ENCODE measurements at regions not wholly inside any gene's neighbourhood (a gene's known extent, or its start where the extent isn't known, plus 50 kb on each side); places are given as distances from the start of the nearest gene placed in this dataset.

DNA sequence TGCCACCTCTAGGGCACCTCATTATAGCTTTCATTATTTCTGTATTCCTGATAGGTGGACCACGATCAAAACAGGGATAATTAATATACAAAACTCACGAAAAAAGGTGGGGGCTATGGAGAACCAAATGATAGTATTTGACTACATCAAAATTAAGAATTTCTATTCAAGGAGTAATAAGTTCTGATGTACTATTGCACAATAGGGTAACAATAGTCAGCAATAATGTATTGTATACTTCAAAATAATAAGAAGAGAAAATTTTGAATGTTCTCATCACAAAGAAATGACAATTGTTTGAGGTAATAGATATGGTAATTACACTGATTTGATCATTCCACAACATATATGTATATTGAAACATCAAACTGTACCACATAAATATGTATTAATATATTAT lies 327.3 kb upstream of the TRAM1L1 start:
- DNase-seq (ENCODE audit: low read depth) = no peak
- H3K4me3 ChIP-seq (ENCODE audit: low read depth, low read length) = no peak overlapping the region
- TF ChIP-seq MYC (IDR thresholded peaks at IDR 0.05; ENCODE audit: low read depth, low read length) (no peak), POLR2A (IDR thresholded peaks at IDR 0.05; ENCODE audit: extremely low read depth, insufficient read length) (no peak)
- TF ChIP-seq, protein P1, sequence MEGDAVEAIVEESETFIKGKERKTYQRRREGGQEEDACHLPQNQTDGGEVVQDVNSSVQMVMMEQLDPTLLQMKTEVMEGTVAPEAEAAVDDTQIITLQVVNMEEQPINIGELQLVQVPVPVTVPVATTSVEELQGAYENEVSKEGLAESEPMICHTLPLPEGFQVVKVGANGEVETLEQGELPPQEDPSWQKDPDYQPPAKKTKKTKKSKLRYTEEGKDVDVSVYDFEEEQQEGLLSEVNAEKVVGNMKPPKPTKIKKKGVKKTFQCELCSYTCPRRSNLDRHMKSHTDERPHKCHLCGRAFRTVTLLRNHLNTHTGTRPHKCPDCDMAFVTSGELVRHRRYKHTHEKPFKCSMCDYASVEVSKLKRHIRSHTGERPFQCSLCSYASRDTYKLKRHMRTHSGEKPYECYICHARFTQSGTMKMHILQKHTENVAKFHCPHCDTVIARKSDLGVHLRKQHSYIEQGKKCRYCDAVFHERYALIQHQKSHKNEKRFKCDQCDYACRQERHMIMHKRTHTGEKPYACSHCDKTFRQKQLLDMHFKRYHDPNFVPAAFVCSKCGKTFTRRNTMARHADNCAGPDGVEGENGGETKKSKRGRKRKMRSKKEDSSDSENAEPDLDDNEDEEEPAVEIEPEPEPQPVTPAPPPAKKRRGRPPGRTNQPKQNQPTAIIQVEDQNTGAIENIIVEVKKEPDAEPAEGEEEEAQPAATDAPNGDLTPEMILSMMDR (IDR thresholded peaks at IDR 0.05; ENCODE audit: low read depth, low read length) = no peak
- TF ChIP-seq, protein P2, sequence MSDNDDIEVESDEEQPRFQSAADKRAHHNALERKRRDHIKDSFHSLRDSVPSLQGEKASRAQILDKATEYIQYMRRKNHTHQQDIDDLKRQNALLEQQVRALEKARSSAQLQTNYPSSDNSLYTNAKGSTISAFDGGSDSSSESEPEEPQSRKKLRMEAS (IDR thresholded peaks at IDR 0.05; ENCODE audit: low read depth, low read length) = no peak

DNA sequence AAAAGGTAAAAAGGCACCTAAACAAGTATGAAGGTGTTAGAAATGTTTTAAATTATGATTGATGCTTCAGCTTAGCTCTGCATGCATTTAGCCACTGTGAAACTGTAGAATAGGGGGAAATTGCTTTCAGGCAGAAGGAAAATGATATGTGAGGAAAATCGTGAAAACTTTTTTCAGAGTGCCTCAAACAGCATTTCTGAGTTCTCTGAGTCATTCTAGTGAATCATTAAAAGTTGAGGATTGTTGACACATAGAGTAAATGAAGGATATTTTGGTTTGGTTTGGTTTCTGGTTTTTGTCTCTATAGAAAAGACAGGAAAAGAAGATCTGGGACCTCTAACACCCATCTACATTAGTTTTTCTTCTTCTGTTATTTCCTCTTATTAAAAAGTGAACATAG lies 332.5 kb upstream of the TRAM1L1 start:
- H3K4me3 ChIP-seq (ENCODE audit: low read depth, low read length) = no peak overlapping the region
- DNase-seq (ENCODE audit: low read depth) = no peak
- TF ChIP-seq POLR2A (IDR thresholded peaks at IDR 0.05; ENCODE audit: extremely low read depth, insufficient read length) (no peak), MYC (IDR thresholded peaks at IDR 0.05; ENCODE audit: low read depth, low read length) (no peak)
- TF ChIP-seq, protein P2 (IDR thresholded peaks at IDR 0.05; ENCODE audit: low read depth, low read length) = no peak
- TF ChIP-seq, protein P1 (IDR thresholded peaks at IDR 0.05; ENCODE audit: low read depth, low read length) = no peak

DNA sequence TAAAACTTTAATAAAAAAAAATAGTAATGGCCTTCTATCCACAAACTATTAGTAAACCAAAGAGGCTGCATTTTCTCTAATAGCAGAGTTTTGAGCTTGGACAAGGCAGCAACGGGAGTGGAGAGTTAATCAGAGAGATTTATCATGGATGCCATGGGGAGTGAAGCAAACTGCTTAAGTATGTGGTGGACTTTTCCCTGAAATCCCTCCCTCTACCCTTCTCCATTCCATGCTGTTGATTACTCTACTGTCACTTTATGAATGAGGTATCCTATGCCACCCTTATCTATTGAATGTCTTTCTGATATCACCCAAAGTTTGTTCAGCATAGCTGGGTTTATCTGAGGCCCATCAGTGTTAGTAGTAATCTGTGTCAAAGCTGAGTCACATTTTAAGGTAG lies 335.6 kb upstream of the TRAM1L1 start:
- H3K4me3 ChIP-seq (ENCODE audit: low read depth, low read length) = no peak overlapping the region
- TF ChIP-seq, protein P1 (IDR thresholded peaks at IDR 0.05; ENCODE audit: low read depth, low read length) = no peak
- TF ChIP-seq POLR2A (IDR thresholded peaks at IDR 0.05; ENCODE audit: extremely low read depth, insufficient read length) (no peak), MYC (IDR thresholded peaks at IDR 0.05; ENCODE audit: low read depth, low read length) (no peak)
- TF ChIP-seq, protein P2 (IDR thresholded peaks at IDR 0.05; ENCODE audit: low read depth, low read length) = no peak
- no peak for DNase-seq (ENCODE audit: low read depth)

DNA sequence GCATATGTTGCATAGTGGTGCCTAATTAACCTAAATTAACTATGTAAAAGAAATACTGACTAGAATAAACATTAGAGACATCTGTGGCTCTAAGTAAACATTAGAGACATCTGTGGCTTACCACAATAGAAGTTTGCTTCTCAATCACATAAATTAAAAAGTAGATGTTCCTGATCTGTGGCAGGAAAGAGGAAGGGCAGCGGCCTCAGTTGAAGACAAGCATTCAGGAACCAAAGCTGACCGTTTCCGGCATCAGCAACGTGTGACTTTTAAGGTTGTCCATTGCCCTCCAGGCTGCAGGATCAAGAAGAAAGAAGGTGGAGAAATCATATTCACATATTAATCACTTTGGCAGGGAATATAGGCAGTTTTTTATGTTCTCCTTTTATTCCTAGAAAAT lies 336.3 kb upstream of the TRAM1L1 start:
- TF ChIP-seq, protein P1 (IDR thresholded peaks at IDR 0.05; ENCODE audit: low read depth, low read length) = no peak
- no peak for TF ChIP-seq MYC (IDR thresholded peaks at IDR 0.05; ENCODE audit: low read depth, low read length)
- TF ChIP-seq, protein P2 (IDR thresholded peaks at IDR 0.05; ENCODE audit: low read depth, low read length) = no peak
- H3K4me3 ChIP-seq (ENCODE audit: low read depth, low read length) = no peak overlapping the region
- no peak for DNase-seq (ENCODE audit: low read depth)

DNA sequence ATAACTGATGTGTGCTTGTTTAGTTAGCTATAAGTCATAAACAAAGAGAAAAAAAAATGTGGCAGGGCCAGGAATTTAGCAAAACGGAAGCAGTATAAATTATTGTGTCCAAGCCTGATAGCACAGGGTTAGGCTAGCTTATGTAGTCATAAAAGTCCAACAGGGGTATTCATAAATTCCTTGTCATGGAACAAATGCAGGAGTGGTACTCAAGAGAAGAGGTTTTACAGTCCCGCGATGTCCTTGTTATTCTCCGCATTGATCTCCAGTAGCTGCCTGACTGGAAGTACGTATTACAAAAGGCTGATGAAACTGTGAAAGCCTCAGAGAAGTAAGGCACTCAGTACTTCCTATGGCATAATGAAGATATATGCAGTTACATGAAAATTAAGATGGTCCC lies 336.9 kb upstream of the TRAM1L1 start:
- no peak overlapping the region for H3K4me3 ChIP-seq (ENCODE audit: low read depth, low read length)
- no peak for TF ChIP-seq MYC (IDR thresholded peaks at IDR 0.05; ENCODE audit: low read depth, low read length)
- TF ChIP-seq, protein P2 (IDR thresholded peaks at IDR 0.05; ENCODE audit: low read depth, low read length) = no peak
- TF ChIP-seq, protein P1 (IDR thresholded peaks at IDR 0.05; ENCODE audit: low read depth, low read length) = no peak
- TF ChIP-seq POLR2A (IDR thresholded peaks at IDR 0.05; ENCODE audit: extremely low read depth, insufficient read length) = no peak
- DNase-seq (ENCODE audit: low read depth) = no peak

DNA sequence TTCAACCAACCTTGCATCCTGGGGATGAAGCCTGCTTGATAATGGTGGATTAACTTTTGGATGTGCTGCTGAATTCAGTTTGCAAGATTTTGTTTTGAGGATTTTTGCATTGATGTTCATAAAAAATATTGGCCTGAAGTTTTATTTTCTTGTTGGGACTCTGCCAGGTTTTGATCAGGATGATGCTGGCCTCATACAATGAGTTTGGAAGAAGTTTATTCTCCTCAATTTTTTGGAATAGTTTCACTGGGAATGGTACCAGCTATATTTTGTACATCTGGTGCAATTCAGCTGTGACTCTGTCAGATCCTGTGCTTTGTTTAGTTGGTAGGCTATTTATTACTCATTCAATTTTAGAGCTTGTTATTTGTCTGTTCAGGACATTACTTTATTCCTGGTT lies 340.3 kb upstream of the TRAM1L1 start:
- TF ChIP-seq, protein P1 (IDR thresholded peaks at IDR 0.05; ENCODE audit: low read depth, low read length) = no peak
- no peak for TF ChIP-seq MYC (IDR thresholded peaks at IDR 0.05; ENCODE audit: low read depth, low read length)
- TF ChIP-seq POLR2A (IDR thresholded peaks at IDR 0.05; ENCODE audit: extremely low read depth, insufficient read length) = no peak
- TF ChIP-seq, protein P2 (IDR thresholded peaks at IDR 0.05; ENCODE audit: low read depth, low read length) = no peak
- no peak for DNase-seq (ENCODE audit: low read depth)
- no peak overlapping the region for H3K4me3 ChIP-seq (ENCODE audit: low read depth, low read length)

All from NB4 (cell line).